ENCODE measurements at regions not wholly inside any gene's neighbourhood (a gene's known extent, or its start where the extent isn't known, plus 50 kb on each side); places are given as distances from the start of the nearest gene placed in this dataset.

GRCh38 chr1:34694383-34694782, 60.5 kb upstream of the GJB5 start:
- TF ChIP-seq CTCF (IDR thresholded peaks at IDR 0.05; ENCODE audit: borderline replicate concordance, extremely low read depth, low read length, poor library complexity, severe bottlenecking) (no peak), EZH2 (IDR thresholded peaks at IDR 0.05; ENCODE audit: borderline replicate concordance, low read depth, low read length, severe bottlenecking) (no peak)

All from DND-41 (cell line).